ENCODE measurements at regions not wholly inside any gene's neighbourhood (a gene's known extent, or its start where the extent isn't known, plus 50 kb on each side); places are given as distances from the start of the nearest gene placed in this dataset.

DNA sequence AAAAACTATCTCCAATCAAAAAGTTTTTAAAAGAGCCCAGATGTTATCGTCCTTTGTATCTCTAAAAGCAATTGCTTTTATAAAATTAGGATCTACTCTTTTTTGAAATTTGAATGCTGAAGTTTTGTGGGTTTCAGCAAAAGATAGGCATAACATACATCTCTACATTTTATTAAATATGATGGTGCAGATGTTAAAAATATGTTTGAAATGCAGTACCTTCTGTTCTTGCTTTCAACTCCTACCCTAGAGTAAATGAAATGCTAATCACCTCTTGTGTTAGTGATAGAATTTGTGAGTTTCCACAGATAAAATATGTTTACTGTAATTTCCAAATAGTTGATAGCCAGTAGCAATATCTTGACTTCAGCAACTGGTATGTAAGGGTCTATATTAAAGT, 95.7 kb upstream of the VPREB1 start:
- no peak for DNase-seq (ENCODE audit: low spot score)

DNA sequence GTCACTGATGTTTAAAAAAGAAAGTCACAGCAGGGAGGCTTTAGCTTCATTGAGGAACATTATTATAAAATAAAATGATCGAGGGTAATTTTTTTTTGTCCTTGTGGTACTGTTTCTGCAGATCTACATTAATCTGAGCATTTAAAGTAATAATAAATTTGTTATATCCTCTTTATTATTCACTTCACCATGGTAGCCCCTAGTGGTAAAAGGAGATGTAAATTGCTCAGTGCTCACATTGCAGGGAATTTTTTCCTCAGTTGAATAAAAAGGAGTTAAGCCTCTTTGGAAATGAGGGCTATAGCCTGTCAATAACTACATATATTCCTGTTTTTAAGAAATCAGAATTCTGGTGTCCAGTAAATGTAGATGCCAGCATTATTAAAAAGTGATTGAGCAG, 99.7 kb upstream of the VPREB1 start:
- DNase-seq (ENCODE audit: low spot score) = no peak

DNA sequence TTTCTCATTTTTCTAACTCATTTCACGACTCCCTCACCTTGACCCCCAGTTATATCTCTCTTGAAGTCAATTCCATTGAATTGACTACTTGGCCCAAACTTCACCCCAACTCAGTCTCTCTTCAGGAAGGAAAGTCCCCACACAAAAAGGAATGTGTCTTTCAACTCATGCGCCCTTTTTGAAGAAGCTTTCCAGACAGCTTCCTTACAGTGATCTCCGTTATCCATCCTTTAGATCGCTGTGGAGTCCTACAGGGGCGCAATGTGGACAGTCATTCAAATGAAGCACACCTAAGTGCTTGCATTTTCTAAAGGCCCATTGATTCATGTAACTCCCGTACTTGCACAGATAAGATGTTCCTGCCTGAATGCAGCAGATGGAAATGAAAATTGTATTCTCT, 101.1 kb upstream of the VPREB1 start:
- no peak for DNase-seq (ENCODE audit: low spot score)

DNA sequence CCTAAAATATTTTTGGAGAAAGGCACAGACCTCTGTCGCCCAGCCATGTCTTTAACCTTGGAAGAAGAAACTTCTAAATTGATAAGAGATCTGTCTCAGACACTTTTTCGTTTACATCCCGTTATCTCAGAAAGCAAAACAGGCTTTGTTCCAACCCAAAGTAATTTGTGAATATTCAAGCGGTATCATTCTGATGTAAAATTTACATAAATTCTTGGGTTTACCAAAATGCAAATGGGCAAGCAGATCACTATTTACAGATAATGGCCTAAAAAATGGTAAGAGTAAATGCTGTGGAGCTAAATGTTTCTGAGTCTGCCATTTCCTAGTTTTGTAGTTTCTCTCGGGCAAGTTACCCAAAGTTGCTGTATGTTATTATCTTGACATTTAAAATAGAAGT, 101.9 kb upstream of the VPREB1 start:
- no peak for DNase-seq (ENCODE audit: low spot score)

DNA sequence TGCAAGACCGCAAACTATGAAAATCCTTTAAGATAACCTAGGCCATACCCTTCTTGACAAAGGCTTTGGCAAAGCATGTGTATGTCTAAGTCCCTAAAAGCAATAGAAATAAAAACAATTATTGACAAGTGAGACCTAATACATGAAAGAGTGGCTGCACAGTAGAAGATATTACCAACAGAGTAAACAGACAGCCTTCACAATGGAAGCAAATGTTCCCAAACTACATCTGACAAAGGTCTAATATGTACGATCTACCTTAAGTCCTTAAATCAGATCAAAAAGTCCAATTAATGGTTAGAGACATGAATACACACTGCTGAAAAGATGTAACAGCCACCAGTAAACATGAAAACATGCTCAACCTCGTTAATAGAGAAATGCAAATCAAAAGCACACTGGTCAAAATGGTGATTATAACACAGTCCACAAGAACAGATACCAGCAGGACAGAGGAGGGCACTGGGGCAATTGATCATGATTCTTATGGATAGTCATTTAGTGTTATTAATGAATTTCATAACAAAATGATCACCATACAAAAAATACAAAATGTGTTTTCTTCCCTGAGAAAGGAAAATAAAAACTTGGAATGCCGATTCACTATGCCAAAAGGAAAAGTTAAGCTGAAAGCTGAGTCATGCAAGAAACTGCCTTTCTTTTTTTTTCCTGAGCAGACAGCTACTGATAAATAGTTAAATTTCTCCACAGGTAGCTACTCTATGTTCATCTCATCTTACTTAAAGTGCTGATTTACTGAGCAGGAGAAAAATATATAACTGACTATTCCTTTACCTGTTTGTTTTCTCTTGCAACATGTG, 102.6 kb upstream of the VPREB1 start:
- no peak for DNase-seq (ENCODE audit: low spot score)

DNA sequence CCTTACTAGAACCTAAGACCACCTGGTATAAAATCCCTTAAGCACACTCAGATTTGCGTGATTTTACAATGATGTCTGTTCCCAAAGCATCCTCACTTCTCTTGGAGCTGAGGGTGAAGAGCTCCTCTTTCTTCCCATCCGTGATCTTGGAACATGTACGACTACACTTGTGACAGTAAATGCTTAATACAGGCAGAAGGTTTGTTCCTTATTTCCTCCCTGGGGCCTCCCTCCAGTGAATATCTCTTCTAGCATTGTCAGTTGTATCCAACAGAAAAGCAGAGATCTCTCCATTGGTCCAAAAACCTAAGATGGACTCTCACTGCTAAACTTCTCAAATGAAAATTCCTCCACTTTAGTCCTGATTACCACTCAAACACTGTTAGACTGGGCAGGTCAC, 103.6 kb upstream of the VPREB1 start:
- DNase-seq (ENCODE audit: low spot score) = no peak

DNA sequence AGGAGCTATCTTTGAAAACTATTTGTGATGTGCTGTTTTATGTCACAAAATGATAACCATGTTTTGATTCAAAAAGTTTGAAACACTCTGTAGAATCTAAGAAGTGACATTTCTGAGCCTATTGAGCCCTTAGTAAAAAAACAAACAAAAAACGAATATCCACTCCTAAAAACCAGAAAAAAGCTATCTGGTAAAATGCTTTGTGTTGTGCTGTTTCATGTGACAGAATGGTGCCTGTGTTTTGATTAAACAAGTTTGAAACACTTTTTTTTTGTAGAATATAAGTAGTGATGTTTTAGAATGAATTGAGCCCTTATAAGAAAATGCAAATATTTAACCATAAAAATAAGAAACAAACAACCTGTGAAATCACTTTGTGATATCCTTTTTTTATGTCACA, 105.2 kb upstream of the VPREB1 start:
- DNase-seq (ENCODE audit: low spot score) = no peak

DNA sequence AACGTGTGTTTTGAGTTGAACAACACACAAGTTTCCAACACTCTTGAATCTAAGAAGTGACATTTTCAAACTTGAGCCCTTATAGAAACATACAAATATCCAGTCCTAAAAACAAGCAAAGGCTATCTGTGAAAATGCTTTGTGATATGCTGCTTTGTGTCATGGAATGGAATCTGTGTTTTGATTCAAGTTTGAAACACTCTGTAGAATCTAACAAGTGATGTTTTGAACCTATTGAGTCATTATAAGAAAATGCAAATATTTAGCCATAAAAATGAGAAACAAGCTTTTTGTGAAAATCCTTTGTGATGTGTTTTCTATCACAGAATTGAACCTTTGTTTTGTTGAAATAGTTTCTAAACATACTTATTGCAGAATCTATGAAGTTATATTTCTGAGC, 105.7 kb upstream of the VPREB1 start:
- DNase-seq (ENCODE audit: low spot score) = no peak

DNA sequence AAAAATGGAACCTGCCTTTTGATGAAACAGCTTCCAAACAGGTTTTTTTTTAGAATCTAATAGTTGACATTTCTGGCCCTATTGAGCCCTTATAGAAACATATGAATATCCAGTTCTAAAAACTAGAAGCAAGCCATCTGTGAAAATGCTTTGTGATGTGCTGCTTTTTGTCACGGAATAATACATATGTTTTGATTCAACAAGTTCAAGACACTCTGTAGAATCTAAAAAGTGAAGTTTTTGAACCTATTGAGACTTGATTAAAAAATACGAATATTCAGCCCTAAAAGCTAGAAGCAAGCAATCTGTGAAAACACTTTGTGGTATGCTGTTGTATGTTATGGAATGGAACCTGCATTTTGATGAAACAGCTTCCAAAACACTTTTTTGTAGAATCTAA, 106.7 kb upstream of the VPREB1 start:
- DNase-seq (ENCODE audit: low spot score) = no peak

DNA sequence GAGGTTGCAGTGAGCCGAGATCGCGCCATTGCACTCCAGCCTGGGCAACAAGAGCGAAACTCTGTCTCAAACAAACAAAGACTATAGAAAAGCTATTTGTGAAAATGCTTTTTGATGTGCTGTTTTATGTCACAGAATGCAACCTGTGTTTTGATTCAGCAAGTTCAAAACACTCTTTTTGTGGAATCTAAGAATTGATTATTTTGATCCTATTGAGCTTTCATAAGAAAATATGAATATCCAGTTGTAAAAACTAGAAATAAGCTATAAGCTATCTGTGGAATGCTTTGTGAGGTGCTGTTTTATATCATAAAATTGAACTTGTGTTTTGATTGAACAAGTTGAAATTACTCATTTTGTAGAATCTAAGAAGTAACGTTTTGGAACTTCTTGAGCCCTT, 110.7 kb upstream of the VPREB1 start:
- no peak for DNase-seq (ENCODE audit: low spot score)

DNA sequence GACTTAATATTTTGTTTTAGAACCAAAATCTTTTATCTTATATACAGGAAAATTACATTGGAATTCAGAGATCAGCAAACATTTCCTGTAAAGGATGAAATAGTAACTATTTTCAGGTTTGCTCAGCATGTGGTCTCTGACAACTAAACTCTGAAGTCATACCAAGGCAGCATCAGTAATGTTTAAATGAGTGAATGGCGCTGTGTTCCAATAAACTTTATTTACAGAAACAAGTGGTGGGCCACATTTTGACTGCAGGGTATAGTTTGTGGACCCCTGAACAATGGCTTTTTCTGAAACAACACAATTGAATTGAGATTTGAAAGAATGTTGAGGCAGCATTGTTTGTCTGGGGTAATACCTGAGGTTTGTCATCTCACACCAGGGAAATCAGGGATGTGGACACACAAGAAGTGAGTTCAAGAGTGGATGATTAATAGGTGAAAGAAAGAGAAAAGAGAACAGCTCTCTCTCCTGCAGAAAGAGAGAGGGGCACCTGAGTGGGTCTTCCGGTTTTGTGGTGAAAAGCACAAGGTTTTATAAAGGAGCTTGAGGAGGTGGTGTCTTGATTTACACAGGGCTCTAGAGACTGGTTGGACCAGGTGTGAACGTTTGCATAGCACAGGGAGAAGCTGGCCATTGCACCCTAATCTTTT, 113.5 kb upstream of the VPREB1 start:
- DNase-seq (ENCODE audit: low spot score) = no peak

DNA sequence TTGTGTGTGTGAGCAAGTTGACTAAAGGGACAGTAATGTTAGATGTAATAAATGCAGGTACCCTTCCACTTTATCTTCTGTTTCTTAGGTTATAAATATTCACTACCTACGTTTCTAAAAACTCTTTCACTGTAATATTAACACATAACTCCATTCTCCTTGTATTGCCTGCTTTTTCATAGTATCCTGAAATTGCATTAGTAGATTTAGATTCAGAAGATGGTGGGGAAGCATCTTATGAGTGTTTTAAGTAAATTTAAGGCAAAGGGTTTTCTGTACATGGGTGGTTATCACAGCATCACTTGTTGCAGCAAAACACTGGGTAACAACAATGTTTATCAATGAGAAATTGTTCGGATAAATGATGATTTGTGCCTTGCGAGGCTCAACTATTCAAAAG, 115.2 kb upstream of the VPREB1 start:
- DNase-seq (ENCODE audit: low spot score) = no peak

DNA sequence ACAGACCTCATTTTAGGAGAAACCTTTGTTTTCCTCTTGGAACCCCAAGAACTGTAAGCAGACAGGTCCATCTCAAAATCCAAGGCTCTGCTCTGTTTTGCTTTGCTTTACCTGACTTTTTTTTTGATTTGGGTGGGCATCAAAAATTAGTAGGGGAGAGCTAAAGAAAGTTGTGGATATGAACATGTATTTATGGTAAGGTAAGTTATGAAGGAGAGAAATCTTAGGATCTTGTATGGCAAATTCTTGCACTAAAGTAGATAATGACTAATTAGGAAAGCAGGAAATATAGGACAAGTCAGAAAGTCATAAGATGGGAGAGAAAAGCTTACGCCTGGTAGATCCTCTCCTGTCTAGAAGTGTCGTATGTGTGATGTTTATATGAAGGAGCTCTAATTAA, 116.1 kb upstream of the VPREB1 start:
- no peak for DNase-seq (ENCODE audit: low spot score)

DNA sequence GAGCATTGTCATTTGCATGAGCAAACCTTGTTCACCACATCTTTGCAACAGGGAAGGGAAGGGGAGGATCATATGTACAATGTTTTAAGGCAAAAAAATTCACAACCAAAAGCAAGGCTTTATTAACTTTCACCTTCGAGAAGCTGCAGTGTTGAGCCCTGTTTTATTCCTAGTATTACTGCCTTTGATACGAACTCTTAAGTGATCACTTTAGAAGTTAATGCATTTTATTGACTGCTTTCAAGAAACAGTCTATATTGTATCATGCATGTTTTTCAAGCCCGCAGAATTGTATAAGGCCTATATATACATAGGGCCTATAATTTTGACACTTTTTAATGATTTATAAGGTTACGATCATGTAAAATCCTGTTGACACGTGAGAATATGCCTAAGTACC, 117.5 kb upstream of the VPREB1 start:
- no peak for DNase-seq (ENCODE audit: low spot score)

DNA sequence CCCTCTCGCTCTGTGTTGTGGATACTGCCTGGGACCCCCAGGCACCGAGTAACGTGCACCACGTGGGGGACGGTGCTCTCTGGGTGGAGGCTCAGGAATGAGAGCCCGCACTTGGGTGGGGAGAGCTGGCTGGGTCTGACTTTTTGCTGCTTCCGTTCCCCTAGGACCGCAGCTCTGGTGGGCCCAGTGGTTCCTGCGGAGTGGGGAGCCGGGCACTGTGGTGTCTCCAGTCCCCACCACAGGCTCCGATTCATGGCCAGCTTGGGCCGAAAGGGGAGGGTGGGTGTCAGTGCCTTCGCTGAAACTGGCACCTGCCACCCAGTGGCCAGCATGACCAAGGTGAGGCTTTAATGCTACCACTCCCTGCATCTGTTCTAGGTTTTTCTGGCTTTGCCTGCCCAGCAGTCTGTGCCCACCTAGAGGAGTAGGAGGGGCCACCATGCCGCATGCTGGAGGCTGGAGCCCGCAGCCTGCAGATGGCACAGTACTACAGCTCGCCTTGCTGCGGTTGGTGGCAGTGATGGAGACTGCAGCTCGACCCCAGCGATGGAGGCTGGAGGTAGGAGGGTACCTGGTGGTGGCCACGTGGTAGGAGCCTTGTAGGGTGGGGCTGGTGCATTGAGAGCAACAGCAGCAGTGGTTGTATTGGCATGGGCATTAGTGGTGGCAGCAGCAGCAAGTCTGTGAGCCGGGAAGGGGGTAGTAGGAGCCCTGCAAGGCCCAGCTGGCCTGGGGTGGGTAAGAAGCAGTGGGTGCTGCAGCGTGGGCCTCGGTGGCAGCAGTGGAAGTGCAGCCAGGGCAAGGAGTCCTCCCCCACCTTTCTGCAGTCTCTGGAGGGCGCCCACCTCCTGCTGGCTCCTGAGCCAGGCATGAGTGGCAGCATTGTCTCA, 118.8 kb upstream of the VPREB1 start:
- DNase-seq (ENCODE audit: low spot score) = no peak

DNA sequence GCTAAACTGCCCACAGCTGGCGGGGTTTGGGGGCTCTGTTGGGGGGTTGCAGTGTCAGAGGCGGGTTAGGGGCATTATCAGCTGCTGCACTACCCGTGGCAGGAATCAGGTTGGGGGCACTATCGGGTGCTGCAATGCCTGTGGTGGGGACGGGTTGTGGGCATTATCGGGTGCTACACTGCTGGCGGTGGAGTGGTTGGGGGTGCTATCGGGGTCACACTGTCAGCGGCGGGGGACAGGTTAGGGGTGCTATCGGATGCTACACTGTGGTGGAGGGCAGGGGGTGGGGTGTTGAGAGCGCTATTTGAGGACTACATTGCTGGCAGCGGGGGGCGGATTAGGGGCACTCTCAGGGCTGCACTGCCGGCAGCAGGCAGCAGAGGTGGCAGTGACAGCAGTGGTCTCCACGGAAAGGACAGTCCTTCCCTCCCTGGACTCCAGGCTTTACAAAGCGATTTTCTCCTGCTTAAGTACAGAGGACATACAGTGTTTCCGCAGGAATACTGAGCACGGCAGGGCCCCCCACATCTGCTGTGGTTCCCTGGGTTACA, 119.5 kb upstream of the VPREB1 start:
- DNase-seq (ENCODE audit: low spot score) = no peak

DNA sequence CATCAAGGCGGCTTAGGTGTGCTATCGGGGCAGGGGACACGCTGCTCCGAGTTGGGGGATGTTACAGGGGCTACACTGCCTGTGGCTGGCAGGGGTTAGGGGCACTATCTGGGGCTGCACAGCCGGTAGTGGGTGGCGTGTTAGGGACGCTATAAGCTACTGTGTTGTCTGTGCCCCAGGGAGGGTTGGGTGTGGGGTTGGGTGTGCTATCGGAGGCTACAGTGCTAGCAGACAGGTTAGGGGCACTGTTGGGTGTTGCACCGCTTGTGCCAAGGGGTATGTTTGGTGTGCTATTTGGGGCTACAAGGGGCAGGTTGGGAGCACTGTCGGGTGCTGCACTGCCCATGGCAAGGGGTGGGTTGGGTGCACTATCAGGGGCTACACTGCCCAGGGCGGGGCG, 120.2 kb upstream of the VPREB1 start:
- no peak for DNase-seq (ENCODE audit: low spot score)

DNA sequence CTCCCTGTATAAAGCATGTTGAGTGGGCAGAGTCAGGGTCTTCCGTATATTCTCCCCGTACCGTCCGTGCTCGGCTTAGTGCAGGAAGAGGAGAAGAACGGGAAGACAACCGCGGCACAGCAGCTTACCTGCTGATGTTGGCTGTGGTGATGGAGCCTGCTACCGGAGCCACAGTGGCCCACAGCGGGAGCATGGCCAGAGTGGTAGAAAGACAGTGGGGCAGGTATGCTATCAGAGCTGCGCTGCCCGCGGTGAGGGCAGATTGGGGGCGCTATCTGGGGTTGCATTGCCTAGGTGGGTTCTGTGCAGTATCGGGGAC, 120.7 kb upstream of the VPREB1 start:
- DNase-seq (ENCODE audit: low spot score) = no peak

DNA sequence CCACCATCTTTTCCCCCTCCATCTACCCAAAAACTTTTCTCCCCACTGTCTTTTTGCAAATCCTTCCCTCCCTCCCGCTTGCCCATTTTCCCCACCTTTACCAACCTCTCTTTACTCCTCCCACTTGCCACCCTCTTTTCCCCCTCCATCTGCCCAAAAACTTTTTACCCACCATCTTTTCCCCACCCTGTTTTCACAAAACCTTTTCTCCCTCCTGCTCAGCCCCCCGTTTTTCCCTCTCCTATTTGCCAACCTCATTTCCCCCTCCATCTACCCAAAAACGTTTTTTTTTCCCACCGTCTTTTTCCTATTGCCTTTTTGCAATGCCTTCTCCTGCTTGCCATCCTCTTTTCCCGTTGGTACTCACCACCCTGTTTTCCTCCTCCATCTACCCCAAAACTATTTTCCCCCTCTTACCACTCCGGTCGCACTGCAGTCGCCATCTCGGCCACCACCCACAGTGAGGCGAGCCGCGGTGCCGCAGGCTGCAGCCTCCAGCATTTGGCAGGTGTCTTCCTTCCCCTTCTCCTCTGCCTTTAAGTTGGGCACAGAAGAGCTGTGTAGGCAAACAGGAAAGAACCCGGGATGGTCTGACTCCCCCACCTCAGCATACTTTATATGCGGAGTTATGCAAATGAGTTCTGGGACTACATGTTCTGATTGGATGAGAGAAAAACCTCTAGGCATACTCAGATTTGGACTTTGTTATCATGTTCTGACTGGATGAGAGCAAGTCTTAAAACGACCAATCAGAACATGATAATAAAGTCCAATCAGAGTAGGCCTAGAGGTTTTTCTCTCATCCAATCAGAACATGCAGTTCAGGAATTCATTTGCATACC, 121.2 kb upstream of the VPREB1 start:
- DNase-seq (ENCODE audit: low spot score) = no peak

DNA sequence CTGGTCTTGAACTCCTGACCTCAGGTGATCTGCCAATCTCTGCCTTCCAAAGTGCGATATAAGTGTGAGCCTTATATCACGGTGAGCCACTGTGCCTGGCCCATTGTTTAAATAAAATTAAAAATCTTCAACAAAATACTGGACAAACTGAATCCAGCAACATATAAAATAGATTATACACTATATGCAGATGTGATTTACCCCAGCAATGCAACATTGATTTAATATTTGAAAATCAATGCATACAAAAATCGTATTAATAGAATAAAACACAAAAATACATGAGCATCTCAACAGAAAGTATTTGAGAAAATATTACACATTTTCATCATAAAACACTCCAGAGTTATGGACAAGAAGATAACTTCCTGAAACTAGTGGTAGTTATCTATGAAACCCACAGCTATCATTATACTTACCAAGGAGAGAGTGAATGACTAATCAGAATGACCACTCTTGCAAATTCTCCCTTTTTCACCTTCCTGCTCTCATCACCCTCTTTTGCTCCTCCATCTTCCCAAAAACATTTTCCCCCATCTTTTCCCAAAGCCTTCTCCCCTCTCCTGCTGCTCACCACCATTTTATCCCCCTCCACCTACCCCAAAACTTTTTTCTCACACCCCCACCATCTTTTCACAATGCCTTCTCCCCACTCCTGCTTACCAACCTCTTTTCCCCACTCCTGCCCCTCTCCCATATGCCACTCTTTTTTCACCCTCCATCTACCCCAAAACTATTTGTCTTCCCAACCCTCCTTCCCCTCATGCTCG, 122.1 kb upstream of the VPREB1 start:
- DNase-seq (ENCODE audit: low spot score) = no peak

DNA sequence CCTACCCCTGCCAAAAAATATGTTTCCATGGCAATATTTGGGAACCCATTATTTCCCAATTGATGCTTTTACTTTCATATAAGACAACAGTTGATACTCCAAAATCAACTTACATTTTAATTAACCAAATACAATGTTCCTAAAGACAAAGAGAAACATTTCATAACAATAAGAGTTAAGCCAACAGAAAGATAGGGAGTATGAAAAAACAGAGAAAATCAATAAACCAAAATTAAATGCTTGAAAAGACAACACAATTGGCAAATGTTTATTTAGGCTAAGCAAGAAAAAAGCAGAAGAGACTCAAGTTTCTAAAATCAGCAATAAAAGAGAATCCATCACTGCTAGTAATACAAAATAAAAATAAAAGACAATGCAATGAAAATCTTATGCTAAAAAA, 123.1 kb upstream of the VPREB1 start:
- DNase-seq (ENCODE audit: low spot score) = no peak
